HT1080 (cell line): ENCODE measurements at regions not wholly inside any gene's neighbourhood (a gene's known extent, or its start where the extent isn't known, plus 50 kb on each side); places are given as distances from the start of the nearest gene placed in this dataset.

ENCODE experiments used
- DNase-seq: peaks from one replicate; pipeline ENCODE4 v3.0.0-alpha.2; 2015; ENCODE audit warnings: low read depth

DNA sequence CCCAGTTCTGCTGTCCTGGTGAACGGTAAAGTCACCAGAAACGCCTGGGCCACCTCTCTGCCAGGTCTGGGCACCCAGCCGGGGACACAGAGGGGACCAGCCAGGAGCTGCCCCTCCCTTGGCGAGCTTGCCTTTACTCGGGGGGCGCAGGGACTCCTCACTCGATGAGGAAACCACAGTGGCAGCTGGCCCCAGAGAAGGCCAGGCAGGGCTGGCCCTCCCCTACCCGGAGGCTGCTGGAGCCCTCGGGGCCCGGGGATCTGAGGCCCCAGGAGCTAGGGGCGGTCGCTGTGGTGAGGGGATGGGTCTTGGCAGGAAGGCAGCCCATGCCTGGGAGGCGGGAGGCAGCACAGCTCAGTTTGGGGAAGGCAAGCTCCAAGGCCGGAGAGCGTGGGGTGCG lies 80.4 kb upstream of the SLCO4A1 start:
- no peak for DNase-seq

DNA sequence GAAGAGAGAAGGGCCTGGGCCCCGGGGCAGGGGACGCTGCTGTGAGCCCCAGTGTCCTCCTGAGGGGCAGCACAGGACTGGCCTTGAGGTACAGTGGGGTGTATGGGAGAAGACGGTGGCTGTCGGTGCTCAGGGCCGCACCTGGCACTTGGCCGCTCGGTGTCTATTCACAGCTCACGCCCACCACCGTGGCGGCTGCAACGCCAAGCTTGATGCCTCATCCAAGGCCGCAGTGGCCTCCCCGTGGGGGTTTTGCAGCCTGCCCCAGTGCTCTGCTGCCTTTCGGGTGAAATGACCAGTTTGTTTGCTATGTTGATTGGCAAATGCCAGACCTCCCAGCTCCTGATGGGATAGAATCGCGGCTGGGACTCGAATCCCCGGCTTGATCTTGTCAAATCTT lies 79.5 kb upstream of the SLCO4A1 start:
- DNase-seq: no peak

DNA sequence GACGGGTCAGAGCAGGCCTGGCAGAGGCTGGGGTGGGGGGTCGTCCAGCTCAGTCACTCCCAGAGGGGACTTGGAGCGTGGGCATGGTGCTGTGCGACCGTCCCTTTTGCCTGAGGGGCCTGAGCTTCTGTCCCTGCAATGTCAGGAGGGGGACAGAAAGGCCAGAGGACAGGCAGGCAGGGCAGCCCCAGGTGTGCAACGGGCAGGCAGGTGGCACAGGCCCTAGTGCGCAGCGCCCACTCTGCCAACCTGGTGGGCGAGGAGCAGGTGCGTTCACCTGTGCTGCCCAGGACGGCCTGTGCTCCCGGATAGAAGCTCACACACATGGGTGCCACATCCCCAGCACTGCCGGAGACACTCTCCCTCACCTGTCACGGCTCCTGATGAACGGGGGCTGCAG lies 78.7 kb upstream of the SLCO4A1 start:
- DNase-seq: no peak

DNA sequence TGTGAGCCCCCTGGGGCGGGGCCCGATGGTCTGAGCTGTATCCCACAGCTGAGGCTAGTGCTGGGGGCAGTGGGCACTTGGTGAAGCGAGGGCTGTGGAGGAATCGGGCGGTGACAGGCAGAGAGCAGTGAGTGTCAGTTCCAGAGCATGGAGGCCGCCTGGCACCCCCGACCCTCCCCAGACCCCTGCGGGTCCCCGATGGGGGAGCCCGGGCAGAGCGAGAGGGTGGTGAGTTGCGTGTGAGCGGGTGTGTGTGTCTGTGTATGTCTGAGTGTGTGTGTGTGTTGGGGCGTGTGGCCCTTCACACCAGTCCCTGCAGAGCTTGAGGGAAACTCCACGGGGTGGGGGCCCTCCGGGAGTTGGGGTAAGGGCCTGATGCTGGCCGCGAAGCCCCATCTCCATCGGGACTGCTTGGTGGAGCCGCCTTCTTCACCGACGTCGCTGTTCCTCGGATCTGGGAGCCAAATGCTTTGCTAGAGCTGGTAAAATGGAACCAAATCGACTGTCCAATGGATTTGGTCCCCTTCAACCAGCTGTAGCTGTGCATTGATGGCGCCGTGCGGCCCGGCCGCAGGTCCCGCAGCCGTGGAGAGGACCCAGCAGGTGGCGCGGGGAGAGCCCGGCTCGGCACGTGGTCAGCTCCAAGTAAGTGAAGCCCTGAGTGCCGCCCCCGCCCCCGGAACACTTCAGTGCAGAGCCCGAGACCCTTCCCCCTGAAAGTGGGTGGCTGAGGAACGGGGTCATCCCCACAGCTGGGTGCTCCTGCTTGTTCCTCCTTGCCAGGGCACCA lies 77.7 kb upstream of the SLCO4A1 start:
- DNase-seq: no peak

DNA sequence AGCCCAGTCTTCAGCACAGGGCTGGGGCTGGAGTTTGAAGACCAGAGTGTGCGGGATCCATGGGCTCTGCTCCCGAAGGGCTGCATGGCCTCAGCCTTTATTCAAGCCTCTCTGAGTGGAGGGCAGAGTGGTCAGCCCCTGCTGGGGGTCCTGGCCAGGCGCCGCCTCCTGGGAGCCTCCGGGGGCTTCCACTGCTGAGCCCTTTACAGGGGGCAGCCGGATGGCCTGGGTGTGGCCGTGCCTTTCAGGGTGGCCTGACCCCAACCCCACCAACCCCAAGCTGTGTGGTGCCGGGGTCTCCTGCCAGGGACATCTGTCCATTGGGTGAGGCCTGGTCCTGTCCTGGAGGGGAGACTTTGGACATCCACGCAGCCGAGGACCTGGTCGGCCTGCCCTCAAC lies 76.0 kb upstream of the SLCO4A1 start:
- DNase-seq: no peak

DNA sequence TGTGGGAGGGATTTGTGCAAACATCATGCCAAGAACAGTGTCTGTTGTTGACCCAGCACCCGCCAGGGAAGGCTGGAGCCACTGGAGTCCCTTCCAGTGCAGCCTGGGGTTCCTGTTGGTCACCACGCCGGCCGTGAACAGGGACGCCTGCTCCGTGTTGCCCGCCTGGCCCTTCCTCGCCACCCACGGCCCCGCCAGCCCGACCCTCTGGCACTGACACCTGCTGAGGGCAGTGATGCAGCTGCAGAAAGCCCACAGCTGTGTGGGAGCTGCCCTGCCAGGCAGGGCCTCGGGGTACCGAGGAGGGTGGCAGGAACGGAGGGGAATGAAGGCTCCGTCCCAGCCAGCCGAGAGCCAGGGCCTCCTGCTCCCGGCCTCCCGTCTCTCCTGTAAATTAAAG lies 75.5 kb upstream of the SLCO4A1 start:
- no peak for DNase-seq

DNA sequence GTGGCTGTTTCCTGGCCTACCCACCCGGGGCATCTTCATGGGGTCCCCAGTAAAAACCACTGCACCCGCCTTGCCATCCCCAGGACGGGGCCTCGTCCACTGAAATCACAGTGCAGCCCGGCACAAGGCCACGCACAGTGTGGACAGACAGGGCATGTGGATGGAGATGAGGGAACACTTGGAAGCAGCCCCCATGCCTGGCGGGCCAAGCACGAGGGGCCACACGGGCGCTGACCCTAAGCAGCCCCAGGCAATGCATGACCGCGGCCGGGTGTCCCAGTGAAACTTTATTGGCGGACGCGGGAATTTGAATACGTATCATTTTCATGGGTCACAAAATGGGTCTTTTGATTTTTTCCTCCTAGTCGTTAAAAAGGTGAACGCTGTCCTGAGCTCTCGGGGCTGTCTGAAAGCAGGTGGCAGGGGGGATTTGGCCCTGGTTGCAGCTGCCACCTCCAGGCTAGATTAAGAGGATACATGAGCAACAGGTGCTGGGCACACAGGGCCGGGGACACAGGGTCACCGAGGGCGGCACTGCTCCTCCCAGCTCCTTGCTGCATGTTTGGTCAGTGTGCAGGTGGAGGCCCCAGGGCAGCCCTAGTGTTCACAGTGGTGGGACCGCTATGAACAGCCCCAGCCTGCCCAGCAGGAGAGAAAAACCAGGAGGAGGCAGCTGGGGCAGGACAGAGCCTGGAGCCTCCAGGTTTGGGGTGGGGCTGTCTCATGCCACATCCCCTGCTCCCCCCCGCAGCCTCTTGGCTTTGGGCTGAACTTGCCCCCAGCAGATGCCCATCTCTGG lies 74.9 kb upstream of the SLCO4A1 start:
- no peak for DNase-seq

DNA sequence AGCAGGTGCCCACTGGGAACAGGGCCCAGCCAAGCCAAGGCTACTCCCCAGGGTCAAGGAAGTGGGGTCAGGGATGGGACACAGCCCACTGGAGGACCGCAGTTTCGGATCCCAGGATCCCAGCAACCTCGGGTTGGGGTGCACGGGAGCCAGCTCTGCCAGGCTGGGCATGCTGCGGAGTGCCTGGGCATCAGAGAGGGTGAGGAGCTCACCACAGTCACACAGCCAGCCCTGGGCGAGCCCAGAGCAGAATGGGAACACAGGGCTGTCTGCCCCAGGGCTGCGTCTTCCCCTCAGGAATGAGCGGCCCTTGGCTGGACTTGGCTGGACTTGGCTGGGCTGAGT lies 74.3 kb upstream of the SLCO4A1 start:
- no peak for DNase-seq

DNA sequence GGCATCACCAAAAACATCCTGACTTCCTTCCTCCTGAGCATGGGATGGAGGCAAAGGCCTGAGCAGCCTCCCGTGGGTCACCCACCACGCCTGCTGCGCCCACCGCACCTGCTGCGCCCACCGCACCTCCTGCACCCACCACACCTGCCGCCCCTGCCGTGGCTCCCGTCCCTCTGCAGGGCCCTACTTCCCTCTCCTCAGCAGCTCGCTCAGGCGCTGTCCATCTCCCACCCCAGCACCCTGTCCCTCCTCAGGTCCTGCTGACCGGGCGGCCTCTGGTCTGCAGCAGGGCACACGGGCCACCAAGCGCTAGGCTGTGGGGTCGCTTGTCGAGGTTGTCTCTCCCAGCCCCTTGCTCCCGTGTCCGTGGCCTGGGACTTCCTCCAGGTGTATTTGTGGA lies 72.7 kb upstream of the SLCO4A1 start:
- DNase-seq: no peak

DNA sequence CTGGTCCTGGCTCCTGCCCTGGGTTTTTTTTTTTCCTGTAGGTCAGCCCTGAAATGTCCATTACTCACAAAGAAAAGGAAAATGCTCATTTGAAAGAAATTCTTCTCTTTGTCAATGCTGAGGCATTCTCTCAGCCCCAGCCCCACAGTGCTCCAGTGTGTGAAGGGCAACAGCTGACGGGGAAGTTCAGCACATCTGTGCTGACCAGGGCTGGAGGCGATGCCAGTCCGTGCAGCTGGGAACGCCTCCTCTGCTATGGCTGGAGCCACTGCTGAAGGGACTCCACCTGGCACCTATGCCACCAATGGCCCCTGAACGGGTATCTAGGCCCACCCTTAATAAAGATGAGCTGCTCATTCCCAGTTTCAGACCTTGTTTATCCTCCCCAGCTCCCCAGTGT lies 71.9 kb upstream of the SLCO4A1 start:
- no peak for DNase-seq

DNA sequence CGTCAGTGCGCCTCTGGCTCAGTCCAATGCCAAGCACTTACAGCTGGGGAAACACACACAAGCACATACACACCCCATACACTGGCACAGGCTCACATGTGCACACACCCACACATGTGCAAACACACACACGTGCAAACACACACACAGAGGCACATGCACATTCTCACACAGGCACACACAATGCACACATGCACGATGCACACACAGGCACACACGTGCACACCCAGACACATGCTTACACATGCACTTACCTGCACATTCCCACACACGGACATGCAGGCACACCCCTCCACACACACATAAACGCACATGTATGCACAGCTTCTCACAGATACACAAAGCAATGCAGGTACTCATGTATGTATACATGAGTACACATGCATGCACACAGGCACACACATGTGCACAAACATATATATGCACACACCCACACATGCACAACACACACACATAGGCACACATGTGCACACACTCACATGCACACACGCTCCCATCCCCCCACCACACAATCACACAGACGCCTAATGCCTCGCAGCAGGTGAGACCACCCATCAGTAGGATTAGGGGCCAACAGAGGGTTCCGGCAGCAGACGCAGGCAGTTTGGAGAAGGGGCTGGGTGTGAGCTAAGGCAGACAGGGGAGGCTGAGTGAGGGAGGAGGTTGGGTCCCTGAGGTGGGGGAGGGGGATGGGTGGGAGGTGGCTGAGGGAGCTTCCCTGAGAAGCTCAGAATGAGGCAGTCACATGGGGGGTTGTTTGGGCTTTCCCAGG lies 71.2 kb upstream of the SLCO4A1 start:
- DNase-seq: no peak

DNA sequence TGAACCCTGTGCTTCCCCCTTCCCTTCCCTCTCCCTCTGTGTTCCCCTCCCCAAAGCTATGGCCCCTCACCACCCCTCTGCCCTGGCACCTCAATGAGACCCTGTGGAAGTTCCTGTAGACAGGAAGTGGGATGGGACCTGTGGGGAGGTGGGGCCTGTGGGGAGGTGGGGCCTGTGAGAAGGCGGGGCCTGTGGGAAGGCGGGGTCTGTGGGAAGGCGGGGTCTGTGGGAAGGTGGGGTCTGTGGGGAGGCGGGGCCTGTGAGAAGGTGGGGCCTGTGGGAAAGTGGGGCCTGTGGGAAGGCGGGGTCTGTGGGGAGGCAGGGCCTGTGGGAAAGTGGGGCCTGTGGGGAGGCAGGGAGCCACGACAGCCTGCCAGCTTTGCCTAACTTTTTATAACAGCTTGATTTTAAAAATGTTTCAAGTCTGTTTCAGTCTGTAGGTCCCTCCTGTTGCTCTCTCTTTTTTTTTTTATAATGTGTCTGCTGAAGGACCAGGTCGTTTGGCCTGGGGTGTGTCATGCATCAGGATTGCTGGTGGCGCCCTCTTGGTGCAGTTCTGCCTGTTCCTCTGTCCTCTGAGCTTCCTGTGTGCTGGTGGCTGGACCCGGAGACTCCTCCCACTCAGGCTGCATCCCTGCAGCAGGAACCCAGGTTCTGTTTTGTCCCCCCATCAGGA lies 70.5 kb upstream of the SLCO4A1 start:
- DNase-seq: peak; percentile 48

DNA sequence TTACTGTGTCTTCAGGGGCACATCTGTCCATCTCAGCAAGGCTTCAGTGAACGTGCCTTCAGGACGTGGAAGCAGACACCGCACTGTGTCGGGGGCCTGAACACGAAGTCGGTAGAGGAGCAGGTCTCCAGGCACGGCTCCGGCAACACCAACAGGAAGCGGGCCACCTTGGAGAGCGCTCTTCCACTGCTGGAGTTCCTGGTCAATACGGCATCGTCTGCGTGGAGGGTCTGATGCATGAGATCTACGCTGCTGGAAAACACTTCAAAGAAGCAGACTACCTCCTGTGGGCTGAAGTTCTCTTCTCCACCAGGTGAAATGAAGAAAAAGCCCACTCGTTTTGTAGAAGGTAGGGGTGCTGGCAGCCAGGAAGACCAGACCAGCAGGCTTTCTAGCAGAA lies 69.3 kb upstream of the SLCO4A1 start:
- DNase-seq: no peak

DNA sequence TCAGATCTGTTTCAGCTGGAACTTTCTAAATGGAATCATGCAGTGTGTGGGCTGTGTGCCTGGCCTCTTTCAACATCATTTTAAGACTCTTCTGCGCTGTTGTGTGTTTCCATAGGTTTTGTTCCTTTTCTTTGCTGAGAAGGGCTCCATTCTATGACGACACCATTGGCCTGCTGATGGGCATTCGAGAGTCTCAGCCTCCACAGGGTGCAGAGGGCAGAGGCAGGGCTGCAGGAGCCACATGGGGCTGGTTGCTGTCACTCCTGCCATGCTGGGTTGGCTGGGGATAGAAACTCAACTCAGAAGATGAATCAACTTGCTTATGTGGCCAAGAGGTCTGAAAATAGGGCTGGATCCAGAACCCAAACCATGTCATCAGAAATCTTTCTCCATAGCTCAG lies 68.5 kb upstream of the SLCO4A1 start:
- DNase-seq: no peak

DNA sequence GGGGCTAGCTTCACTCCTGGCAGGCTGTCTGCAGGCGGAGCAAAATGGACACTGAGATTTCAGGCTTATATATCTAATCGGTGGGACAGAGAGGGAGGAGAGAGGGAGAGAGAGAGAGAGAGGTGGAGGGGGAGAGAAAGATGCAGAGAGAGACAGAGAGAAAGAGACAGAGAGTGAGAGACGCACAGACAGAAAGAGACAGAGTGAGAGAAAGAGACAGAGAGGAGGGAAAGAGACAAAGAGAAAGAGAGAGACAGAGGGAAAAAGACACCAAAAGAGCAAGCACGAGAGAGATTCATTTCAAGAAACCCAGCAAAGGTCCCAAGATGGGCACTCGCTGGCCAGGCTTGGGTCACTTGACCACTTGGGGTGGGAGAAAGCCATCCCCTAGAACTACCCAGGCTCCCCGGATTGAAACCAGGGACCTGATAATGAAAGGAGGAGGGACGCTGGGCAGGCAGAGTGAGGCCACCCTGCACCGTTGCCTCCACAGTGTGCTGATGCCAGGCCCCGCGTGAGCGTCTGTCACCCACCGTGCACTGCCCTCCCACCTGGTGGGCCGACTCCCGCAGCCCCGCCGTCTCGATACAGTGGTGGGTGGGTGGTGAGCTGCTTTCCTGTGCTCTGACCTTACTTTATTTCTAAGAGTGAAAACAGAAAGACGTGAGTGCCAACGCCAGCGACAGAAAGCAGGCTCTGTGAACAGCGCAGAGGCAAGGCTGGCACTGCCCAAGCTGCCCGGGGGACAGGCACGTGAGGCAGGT lies 67.9 kb upstream of the SLCO4A1 start:
- no peak for DNase-seq

DNA sequence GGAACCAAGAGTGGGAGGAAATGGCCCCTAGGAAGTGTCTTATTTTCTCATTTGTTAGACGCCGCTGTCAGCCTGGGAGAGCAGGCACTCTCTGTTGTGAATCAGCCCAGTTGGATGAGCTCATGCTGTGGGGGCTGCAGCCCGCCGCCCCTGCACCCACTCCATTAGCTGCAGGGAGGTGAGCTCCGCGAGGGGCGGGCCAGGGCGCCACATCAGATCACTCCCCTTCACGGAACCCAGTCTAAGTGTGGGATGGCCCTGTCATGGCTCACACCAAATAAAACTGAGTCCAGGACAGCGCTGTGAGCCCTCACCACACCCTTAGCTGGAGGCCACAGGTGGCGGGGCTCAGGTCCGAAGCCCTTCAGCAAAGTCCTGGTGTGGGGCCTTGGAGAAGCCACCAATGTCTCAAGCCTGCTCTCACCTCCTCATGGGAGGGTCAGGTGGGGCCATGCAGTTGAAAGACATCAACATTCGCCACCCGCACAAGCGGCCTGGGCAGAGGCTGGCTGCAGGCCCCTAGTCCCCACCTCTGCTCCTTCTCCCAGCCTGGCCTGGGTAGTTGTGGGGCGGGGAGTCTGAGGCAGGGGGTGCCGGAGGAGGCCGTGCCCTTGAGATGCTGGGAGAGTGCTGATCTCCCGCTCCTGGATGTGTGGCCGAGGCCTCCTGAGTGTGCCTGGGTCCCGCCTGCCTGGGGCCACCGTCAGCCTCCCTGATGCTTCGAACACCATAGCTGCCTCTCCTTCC lies 66.2 kb upstream of the SLCO4A1 start:
- no peak for DNase-seq

DNA sequence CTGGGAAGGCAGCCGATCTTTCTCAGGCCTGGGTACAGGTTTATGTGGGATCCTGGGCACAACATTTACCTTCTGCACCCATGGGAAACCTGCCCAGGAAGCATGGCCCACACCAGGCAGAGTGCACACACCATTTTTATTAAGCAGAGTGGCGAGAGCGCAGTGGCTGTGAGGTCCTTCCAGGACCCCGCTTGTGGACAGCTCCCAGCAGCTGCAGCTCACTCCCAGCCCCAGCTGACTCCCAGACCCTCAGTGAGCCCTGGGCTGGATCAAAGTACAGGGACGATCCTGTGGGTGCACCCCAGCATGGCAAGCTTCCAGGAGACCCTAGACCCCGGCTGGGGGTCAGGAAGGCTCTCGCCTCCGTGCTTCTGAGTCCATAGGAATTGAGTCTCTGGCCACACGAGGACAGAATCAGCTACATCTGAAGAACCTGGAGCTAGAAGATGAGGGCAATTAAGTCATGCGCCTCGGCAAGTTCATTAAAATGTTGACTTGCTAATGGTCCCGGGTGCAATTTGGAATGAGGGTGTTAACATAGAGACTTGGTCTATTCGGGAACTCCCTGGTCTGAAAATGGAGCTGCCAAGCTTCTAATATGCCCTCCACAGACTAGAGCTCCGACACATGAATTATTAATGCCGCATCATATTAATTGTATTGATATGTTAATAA lies 65.4 kb upstream of the SLCO4A1 start:
- DNase-seq: no peak

DNA sequence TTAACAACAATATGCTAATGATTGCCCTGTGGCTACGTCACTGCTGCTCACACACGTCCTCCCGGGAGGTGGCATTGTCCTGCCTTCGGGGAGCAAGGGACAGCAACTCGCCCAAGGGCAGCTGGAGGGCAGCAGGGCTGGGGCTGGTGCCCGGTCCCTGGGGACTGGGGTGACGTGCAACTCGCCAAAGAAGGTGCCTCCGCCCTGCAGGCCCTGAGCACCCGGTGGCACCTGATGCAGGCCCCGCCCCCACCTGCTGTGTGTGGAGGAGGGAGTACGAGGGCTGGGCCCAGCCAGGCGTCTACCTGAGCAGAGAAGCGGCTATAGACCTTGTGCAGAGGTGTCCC lies 64.8 kb upstream of the SLCO4A1 start:
- DNase-seq: no peak

DNA sequence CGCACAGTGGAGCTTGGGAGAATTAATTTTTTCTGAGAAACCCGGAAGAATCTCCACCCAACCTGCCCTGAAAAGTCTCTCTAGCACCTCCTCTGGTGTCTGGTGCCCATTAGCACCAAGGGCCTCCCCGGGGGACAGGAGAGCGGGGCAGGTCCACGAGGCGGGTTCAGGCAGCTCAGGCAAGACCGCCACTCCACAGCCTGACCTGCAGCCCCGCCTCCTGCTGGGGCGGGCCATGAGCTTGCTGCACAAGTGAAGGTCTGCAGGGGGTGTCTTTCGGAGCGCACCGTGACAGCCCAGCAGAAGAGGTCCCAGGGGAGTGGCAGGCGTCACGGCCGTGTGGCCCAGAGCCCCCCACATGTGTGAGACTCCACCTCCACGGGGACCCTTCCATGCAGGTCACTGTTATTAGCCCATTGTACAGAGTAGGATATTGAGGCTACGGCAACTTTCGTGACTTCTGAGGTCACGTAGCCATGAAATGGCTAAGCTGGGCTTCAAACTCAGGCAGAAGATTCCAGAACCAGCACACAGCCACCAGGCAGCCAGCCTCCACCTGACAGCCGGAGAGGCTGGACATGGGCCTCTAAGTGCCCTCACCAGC lies 63.9 kb upstream of the SLCO4A1 start:
- DNase-seq: peak; percentile 25
